Mesendoderm (in vitro differentiated cells): ENCODE measurements at regions not wholly inside any gene's neighbourhood (a gene's known extent, or its start where the extent isn't known, plus 50 kb on each side); places are given as distances from the start of the nearest gene placed in this dataset.

Source experiments
- DNase-seq: peaks from one replicate; pipeline ENCODE4 v3.0.0; 2013
- H2AK5ac ChIP-seq: 2 replicates; pipeline ENCODE4 v1.6.1; 2013; ENCODE audit warnings: low read length, inconsistent platforms
- H2BK120ac ChIP-seq: 2 replicates; pipeline ENCODE4 v1.6.1; 2013; ENCODE audit warnings: low read depth, mild to moderate bottlenecking, low read length, moderate library complexity, mixed read lengths
- H2BK15ac ChIP-seq: replicated peaks from 2 replicates; pipeline ENCODE4 v1.6.1; 2013; ENCODE audit warnings: low read depth, mild to moderate bottlenecking, moderate library complexity
- H2BK5ac ChIP-seq: 2 replicates; pipeline ENCODE4 v1.6.1; 2013; ENCODE audit warnings: low read length, inconsistent platforms
- H3K18ac ChIP-seq: 2 replicates; pipeline ENCODE4 v1.6.1; 2013; ENCODE audit warnings: mild to moderate bottlenecking, low read length, mixed read lengths
- H3K23ac ChIP-seq: one replicate; pipeline ENCODE4 v1.6.1; 2013; ENCODE audit warnings: low read length
- H3K27ac ChIP-seq: 2 replicates; pipeline ENCODE4 v1.5.1; 2013; ENCODE audit warnings: low read depth, mild to moderate bottlenecking, inconsistent platforms, low read length, moderate library complexity
- H3K27me3 ChIP-seq: 2 replicates; pipeline ENCODE4 v1.6.1; 2013; ENCODE audit warnings: low read length, control low read depth, mild to moderate bottlenecking, inconsistent platforms; ENCODE audit not compliant: insufficient read depth, poor library complexity
- H3K36me3 ChIP-seq: 2 replicates; pipeline ENCODE4 v1.6.1; 2013; ENCODE audit warnings: low read length, inconsistent platforms; ENCODE audit not compliant: control insufficient read depth, insufficient read depth
- H3K4ac ChIP-seq: one replicate; pipeline ENCODE4 v1.6.1; 2013; ENCODE audit warnings: low read depth, mild to moderate bottlenecking, low read length, moderate library complexity
- H3K4me1 ChIP-seq: 2 replicates; pipeline ENCODE4 v1.6.1; 2013; ENCODE audit warnings: low read depth, low read length, inconsistent platforms; ENCODE audit not compliant: control insufficient read depth
- H3K4me2 ChIP-seq: 2 replicates; pipeline ENCODE4 v1.6.1; 2013; ENCODE audit warnings: low read length
- H3K4me3 ChIP-seq: 2 replicates; pipeline ENCODE4 v1.5.1; 2013; ENCODE audit warnings: mild to moderate bottlenecking, low read length
- H3K56ac ChIP-seq: one replicate; pipeline ENCODE4 v1.6.1; 2013; ENCODE audit warnings: low read length
- H3K79me1 ChIP-seq: 2 replicates; pipeline ENCODE4 v1.6.1; 2013; ENCODE audit warnings: low read length, inconsistent platforms
- H3K79me2 ChIP-seq: 2 replicates; pipeline ENCODE4 v1.6.1; 2013; ENCODE audit warnings: mild to moderate bottlenecking, low read length; ENCODE audit not compliant: control insufficient read depth, insufficient read depth
- H3K9ac ChIP-seq: 2 replicates; pipeline ENCODE4 v1.6.1; 2013; ENCODE audit warnings: low read length, inconsistent platforms
- H4K5ac ChIP-seq: one replicate; pipeline ENCODE4 v1.6.1; 2013; ENCODE audit warnings: low read length
- H4K8ac ChIP-seq: one replicate; pipeline ENCODE4 v1.6.1; 2013; ENCODE audit warnings: low read depth, mild to moderate bottlenecking, control low read depth, low read length, moderate library complexity
- WGBS: extraction: QIAGEN DNeasy Blood & Tissue Kit; methylation state at CpG from one replicate; pipeline ENCODE4 v1.1.7; 2013; ENCODE audit warnings: low lambda C conversion rate, missing lambda C conversion rate; ENCODE audit not compliant: insufficient coverage; ENCODE audit errors: extremely low coverage; 5-methylcytosine and 5-hydroxymethylcytosine counted together

GRCh38 chr5:179455320-179455719, 95.0 kb upstream of the RUFY1 start:
- Histone ChIP-seq H4K8ac (no peak overlapping the region), H3K79me2 (no peaks in the 10 kb centered on the region), H3K27me3 (no peaks in the 10 kb centered on the region), H2BK5ac (no peak overlapping the region), H3K23ac (no peak overlapping the region), H2BK15ac (no peak overlapping the region), H3K56ac (no peak overlapping the region), H3K4me3 (no peak overlapping the region), H2AK5ac (no peak overlapping the region), H4K5ac (no peak overlapping the region), H3K4me2 (no peak overlapping the region), H3K27ac (no peak overlapping the region), H2BK120ac (no peak overlapping the region), H3K18ac (no peak overlapping the region), H3K9ac (no peak overlapping the region), H3K36me3 (no peaks in the 10 kb centered on the region), H3K79me1 (no peaks in the 10 kb centered on the region), H3K4me1 (no peaks in the 10 kb centered on the region), H3K4ac (no peak overlapping the region)
- no CpG with 5 or more reads among the region's 15 CpGs for WGBS
- DNase-seq: no peak

GRCh38 chr5:179454356-179454755, 96.0 kb upstream of the RUFY1 start:
- Histone ChIP-seq H2BK120ac (no peak overlapping the region), H3K4me3 (no peak overlapping the region)
- no CpG with 5 or more reads among the region's 9 CpGs for WGBS

GRCh38 chr5:179453616-179454015, 96.7 kb upstream of the RUFY1 start:
- no peaks in the 10 kb centered on the region for H3K4me1 ChIP-seq

More at GRCh38 chr5:179454356-179454755, 96.0 kb upstream of the RUFY1 start:
- DNase-seq: no peak
- H3K4me1 ChIP-seq: no peaks in the 10 kb centered on the region
- H4K8ac ChIP-seq: no peak overlapping the region
- H3K9ac ChIP-seq: no peak overlapping the region
- no peak overlapping the region for H4K5ac ChIP-seq
- no peaks in the 10 kb centered on the region for H3K79me1 ChIP-seq
- no peak overlapping the region for H2BK15ac ChIP-seq
- no peaks in the 10 kb centered on the region for H3K27me3 ChIP-seq
- no peak overlapping the region for H2AK5ac ChIP-seq
- no peak overlapping the region for H3K4ac ChIP-seq
- H3K18ac ChIP-seq: no peak overlapping the region
- H3K36me3 ChIP-seq: no peaks in the 10 kb centered on the region
- H3K4me2 ChIP-seq: no peak overlapping the region
- H2BK5ac ChIP-seq: no peak overlapping the region
- no peak overlapping the region for H3K56ac ChIP-seq
- no peak overlapping the region for H3K23ac ChIP-seq
- H3K27ac ChIP-seq: no peak overlapping the region
- H3K79me2 ChIP-seq: no peaks in the 10 kb centered on the region

GRCh38 chr5:179452356-179453230, 97.8 kb upstream of the RUFY1 start:
- Histone ChIP-seq H4K8ac (no peak overlapping the region), H3K23ac (no peak overlapping the region), H3K79me2 (no peaks in the 10 kb centered on the region), H2AK5ac (no peak overlapping the region), H3K4ac (no peak overlapping the region), H3K79me1 (no peaks in the 10 kb centered on the region), H3K9ac (no peak overlapping the region), H3K18ac (no peak overlapping the region), H3K56ac (no peak overlapping the region), H3K27me3 (no peaks in the 10 kb centered on the region), H2BK120ac (no peak overlapping the region), H4K5ac (no peak overlapping the region), H3K4me3 (no peak overlapping the region), H2BK15ac (no peak overlapping the region), H3K4me2 (no peak overlapping the region), H2BK5ac (no peak overlapping the region), H3K36me3 (no peaks in the 10 kb centered on the region), H3K4me1 (no peaks in the 10 kb centered on the region), H3K27ac (no peak overlapping the region)
- no peak for DNase-seq
- no CpG with 5 or more reads among the region's 20 CpGs for WGBS

More at GRCh38 chr5:179453616-179454015, 96.7 kb upstream of the RUFY1 start:
- Histone ChIP-seq H3K27me3 (no peaks in the 10 kb centered on the region), H3K18ac (no peak overlapping the region), H3K23ac (no peak overlapping the region), H2AK5ac (no peak overlapping the region), H3K79me2 (no peaks in the 10 kb centered on the region), H3K36me3 (no peaks in the 10 kb centered on the region), H2BK15ac (no peak overlapping the region), H3K9ac (no peak overlapping the region), H2BK5ac (no peak overlapping the region), H4K8ac (no peak overlapping the region), H3K4me3 (no peak overlapping the region), H3K79me1 (no peaks in the 10 kb centered on the region), H2BK120ac (no peak overlapping the region), H3K4me2 (no peak overlapping the region), H3K56ac (no peak overlapping the region), H4K5ac (no peak overlapping the region), H3K27ac (no peak overlapping the region), H3K4ac (no peak overlapping the region)
- DNase-seq: no peak
- WGBS: no CpG with 5 or more reads among the region's 7 CpGs

GRCh38 chr5:179451828-179452196, 98.5 kb upstream of the RUFY1 start:
- no peak overlapping the region for H2BK15ac ChIP-seq
- no peaks in the 10 kb centered on the region for H3K79me2 ChIP-seq
- no peak overlapping the region for H4K8ac ChIP-seq
- H3K56ac ChIP-seq: no peak overlapping the region
- no peaks in the 10 kb centered on the region for H3K36me3 ChIP-seq
- no peak overlapping the region for H3K23ac ChIP-seq
- no peaks in the 10 kb centered on the region for H3K27me3 ChIP-seq
- H3K4me1 ChIP-seq: no peaks in the 10 kb centered on the region
- WGBS: no CpG with 5 or more reads among the region's 4 CpGs
- H2AK5ac ChIP-seq: no peak overlapping the region
- H3K9ac ChIP-seq: no peak overlapping the region
- no peak for DNase-seq
- H3K27ac ChIP-seq: no peak overlapping the region
- H3K4me3 ChIP-seq: no peak overlapping the region
- H3K18ac ChIP-seq: no peak overlapping the region
- no peak overlapping the region for H2BK5ac ChIP-seq
- no peak overlapping the region for H3K4ac ChIP-seq
- H2BK120ac ChIP-seq: no peak overlapping the region
- H3K79me1 ChIP-seq: no peaks in the 10 kb centered on the region
- no peak overlapping the region for H3K4me2 ChIP-seq
- no peak overlapping the region for H4K5ac ChIP-seq
